HEK293 (cell line): ENCODE measurements at regions not wholly inside any gene's neighbourhood (a gene's known extent, or its start where the extent isn't known, plus 50 kb on each side); places are given as distances from the start of the nearest gene placed in this dataset.

ENCODE experiments used
- CTCF ChIP-seq: fragments of 450-650 bp; formaldehyde crosslinking; IDR thresholded peaks from 2 replicates; pipeline ENCODE4 v1.5.1; 2016; ENCODE audit warnings: missing biosample characterization, missing genetic modification characterization
- SP7 ChIP-seq: fragments of 450-650 bp; formaldehyde crosslinking; IDR thresholded peaks from 2 replicates; pipeline ENCODE4 v1.5.1; 2016; ENCODE audit warnings: missing biosample characterization, missing genetic modification characterization
- YY1 ChIP-seq: fragments of 450-650 bp; formaldehyde crosslinking; IDR thresholded peaks from 2 replicates; pipeline ENCODE4 v1.5.1; 2018; ENCODE audit warnings: missing biosample characterization, missing genetic modification characterization
- ZBTB26 ChIP-seq: fragments of 450-650 bp; formaldehyde crosslinking; optimal IDR thresholded peaks from 2 replicates; pipeline ENCODE3; 2016; ENCODE audit warnings: missing biosample characterization, mild to moderate bottlenecking, missing genetic modification characterization
- ZBTB44 ChIP-seq: fragments of 450-650 bp; IDR thresholded peaks from 2 replicates; pipeline ENCODE4 v1.5.1; 2018; ENCODE audit warnings: missing biosample characterization, mild to moderate bottlenecking, missing genetic modification characterization
- ZBTB7A ChIP-seq: fragments of 450-650 bp; formaldehyde crosslinking; IDR thresholded peaks from 2 replicates; pipeline ENCODE4 v1.5.1; 2016; ENCODE audit warnings: low read depth, missing biosample characterization, missing genetic modification characterization
- ZFP69B ChIP-seq: fragments of 450-650 bp; formaldehyde crosslinking; IDR thresholded peaks from 2 replicates; pipeline ENCODE4 v1.5.1; 2016; ENCODE audit warnings: missing biosample characterization, missing genetic modification characterization
- ZNF510 ChIP-seq: fragments of 450-650 bp; formaldehyde crosslinking; IDR thresholded peaks from 2 replicates; pipeline ENCODE4 v1.5.1; 2018; ENCODE audit warnings: mild to moderate bottlenecking, missing genetic modification characterization, missing biosample characterization; ENCODE audit not compliant: insufficient replicate concordance
- ZNF544 ChIP-seq: fragments of 450-650 bp; formaldehyde crosslinking; IDR thresholded peaks from 2 replicates; pipeline ENCODE4 v1.5.0; 2017; ENCODE audit warnings: missing biosample characterization, missing genetic modification characterization
- ZNF639 ChIP-seq: fragments of 450-650 bp; formaldehyde crosslinking; IDR thresholded peaks from 2 replicates; pipeline ENCODE4 v1.5.1; 2016; ENCODE audit warnings: missing biosample characterization, missing genetic modification characterization

- TF ChIP-seq ZNF544 (tag by site-specific recombination) (no peak), ZBTB44 (tag by site-specific recombination) (no peak), ZNF639 (no peak), SP7 (tag by site-specific recombination) (no peak), YY1 (tag by site-specific recombination) (no peak), ZNF510 (tag by site-specific recombination) (no peak), CTCF (tag by site-specific recombination) (no peak), ZBTB7A (tag by site-specific recombination) (no peak), ZBTB26 (no peak), ZFP69B (tag by site-specific recombination) (no peak)
Observed at GRCh38 chr2:2751715-2752315, 420.7 kb upstream of the MYT1L start.
